GM12872 (cell line): ENCODE measurements at regions not wholly inside any gene's neighbourhood (a gene's known extent, or its start where the extent isn't known, plus 50 kb on each side); places are given as distances from the start of the nearest gene placed in this dataset.

Source experiments
- TF ChIP-seq, protein P1 (sequence below): IDR thresholded peaks from 3 replicates; pipeline ENCODE4 v1.5.1; 2011; ENCODE audit warnings: low read depth, mild to moderate bottlenecking, low read length, moderate library complexity; ENCODE audit not compliant: insufficient read depth

DNA sequence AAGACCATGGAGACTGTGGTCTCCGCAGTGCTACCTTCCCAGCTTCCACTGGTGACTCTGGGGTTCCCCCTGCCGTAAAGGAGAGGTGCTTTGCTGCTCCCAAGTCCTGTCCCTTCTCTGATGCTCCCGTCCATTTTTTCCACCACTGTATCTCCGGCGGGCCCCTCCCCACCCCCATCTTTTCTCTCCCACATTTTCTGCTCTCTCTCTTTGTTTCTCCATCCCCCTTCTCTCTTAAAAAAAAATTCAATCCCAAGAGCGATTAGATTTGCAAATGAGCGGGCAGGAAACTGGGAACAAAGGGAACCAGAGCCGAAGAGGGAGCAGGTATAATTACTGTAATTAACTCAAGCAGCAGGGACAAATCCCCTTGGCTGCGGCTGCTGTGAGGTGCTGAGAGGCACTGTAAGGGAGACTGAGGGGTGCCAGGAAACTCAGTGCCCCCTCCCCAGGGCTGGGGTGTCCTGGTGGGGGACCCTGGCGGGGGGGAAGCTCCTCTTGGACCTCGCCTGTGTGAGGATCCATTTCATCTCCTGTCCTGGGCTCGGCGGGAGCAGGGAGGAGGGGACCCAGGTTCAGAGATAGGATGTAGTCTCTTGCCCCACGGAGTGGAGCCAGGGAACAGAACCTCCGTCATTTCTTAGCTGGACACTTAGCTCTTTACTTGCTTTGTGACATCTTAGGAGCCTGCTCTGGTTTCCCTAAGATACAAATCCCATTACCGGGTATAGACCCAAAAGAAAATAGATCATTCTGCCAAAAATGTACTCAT lies 140.4 kb upstream of the NRXN3 start:
- TF ChIP-seq, protein P1, sequence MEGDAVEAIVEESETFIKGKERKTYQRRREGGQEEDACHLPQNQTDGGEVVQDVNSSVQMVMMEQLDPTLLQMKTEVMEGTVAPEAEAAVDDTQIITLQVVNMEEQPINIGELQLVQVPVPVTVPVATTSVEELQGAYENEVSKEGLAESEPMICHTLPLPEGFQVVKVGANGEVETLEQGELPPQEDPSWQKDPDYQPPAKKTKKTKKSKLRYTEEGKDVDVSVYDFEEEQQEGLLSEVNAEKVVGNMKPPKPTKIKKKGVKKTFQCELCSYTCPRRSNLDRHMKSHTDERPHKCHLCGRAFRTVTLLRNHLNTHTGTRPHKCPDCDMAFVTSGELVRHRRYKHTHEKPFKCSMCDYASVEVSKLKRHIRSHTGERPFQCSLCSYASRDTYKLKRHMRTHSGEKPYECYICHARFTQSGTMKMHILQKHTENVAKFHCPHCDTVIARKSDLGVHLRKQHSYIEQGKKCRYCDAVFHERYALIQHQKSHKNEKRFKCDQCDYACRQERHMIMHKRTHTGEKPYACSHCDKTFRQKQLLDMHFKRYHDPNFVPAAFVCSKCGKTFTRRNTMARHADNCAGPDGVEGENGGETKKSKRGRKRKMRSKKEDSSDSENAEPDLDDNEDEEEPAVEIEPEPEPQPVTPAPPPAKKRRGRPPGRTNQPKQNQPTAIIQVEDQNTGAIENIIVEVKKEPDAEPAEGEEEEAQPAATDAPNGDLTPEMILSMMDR: no peak

DNA sequence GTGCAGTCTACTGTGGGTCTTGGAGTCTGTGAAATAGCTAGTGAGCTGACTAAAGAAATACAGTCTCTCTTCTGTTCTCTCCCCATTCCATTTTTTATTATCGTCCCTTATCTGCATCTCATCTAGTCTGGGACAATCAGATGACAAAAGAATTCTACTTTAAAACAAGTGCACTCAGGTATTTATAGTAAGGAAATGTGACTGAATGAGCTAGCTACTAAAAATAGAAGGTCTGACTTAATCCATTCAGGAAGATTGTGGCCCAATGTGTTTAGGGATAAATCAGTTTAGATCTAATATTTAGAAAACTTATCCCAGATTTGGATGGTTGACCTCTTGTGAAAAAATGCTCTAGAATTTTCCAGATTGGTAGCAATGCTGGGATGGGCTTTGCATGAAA lies 126.8 kb upstream of the NRXN3 start:
- TF ChIP-seq, protein P1: no peak

DNA sequence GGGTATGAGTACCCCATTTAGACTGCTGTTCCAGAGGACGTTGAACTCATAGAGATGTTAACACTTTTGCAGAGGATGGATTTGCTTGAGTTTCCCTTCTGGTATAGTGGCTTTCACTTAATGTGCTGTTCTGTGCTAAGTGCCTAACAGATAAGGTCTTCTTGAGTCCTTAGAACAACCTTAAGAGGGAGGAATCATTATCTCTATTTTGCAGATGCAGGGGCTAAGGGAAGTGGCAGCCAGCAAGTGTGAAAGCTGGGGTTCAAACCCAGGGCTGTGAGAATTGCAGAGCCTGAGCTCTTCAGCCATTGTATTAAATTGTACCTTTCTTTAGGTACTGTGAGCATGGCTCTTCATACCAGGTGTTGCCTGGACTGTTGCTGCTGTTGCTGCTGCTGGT lies 122.1 kb upstream of the NRXN3 start:
- TF ChIP-seq, protein P1: no peak

DNA sequence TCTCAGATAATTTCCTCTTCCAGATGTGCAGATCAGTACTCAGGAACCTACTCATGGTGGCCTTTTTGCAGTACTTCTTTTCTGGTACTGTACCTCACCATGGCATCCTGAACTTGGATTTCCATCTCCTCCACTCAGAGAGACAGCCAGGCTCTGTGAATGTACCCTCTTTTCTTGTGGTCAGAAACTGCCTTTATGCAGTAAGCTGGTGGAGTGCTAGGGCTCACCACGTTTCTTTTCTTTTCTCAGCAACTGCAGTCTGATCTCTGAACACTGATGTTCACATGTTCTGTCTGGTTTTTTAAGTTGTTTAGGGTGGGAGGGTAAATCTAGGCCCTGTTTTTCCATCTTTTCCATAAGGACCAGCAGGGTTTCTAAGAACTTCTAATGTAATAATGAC lies 99.8 kb upstream of the NRXN3 start:
- TF ChIP-seq, protein P1: no peak

DNA sequence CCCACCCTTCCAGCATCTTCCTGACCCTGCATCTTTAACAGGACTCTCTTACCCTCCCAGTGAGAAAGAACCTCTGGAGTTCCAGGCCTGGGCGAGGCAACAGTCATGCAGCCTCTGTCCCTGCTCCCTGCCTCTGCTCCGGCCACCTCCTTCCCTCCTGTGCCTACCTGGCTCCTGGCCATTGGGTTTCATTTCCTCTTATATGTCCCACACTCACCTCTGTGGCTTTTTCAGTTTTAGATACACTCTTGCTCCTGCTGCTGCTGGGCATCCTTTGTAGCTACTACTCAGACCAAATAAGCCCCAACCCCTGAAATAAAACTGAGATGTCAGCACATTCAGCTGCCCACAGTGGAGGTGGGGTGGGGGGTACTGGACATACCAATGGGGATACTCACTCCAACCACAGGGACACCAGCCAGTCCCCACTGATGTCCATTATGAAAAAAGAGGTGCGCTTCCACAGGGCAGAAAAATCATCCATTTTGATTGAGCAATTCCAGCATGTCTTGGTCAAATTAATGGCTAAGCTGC lies 99.1 kb upstream of the NRXN3 start:
- TF ChIP-seq, protein P1: no peak

DNA sequence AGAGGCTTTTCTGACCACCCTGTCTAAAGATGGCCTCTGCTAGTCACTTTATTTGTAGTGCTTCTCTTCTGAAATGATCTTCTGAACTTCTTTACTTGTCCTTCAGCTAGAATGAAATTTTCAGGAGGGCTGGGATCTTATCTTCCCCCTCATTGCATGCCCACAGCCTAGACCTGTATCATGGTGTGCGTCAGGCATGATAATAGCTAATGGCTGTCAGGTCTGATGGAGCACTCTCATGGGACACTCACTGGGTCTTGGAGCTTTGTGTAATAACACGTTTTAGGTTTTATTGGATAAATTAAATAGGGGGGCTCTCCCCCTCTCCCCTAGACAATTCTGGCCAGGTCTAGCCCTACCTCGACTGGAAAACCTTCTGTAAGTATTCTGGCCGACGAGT lies 97.1 kb upstream of the NRXN3 start:
- TF ChIP-seq, protein P1: no peak

DNA sequence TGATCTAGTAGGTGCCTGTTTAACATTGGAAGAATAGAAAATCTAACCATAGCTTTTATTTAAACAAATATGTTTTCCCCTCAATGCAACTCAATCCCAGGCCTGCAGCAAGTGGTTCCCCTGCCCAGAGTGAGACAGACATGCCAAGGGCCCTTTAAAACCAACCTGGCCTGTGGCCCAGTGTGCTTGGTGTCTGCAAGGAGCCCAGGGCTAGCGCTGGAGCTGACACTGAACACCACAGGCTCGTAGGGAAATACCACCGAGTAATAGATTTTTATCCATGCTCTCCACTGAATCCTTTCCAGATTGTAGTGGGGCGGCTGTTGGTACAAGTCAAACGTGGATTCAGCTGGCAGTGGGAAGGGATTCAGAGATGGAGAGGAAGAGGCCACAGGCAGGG lies 95.6 kb upstream of the NRXN3 start:
- TF ChIP-seq, protein P1: no peak
